CD14-positive monocyte (primary cell): ENCODE measurements at regions not wholly inside any gene's neighbourhood (a gene's known extent, or its start where the extent isn't known, plus 50 kb on each side); places are given as distances from the start of the nearest gene placed in this dataset.

ENCODE experiments used
- DNase-seq, 3 donors: peaks; one replicate each; pipeline ENCODE4 v3.0.0-alpha.2; 2011 to 2022
- H2AFZ ChIP-seq: 2 replicates; pipeline ENCODE4 v1.6.0; 2012; ENCODE audit warnings: mild to moderate bottlenecking, low read depth, low read length, inconsistent platforms; ENCODE audit not compliant: insufficient read depth, poor library complexity, severe bottlenecking
- H3K27ac ChIP-seq, 2 donors: 1 replicate in 1 of 2; 2 replicates in 1 of 2; pipeline ENCODE4 v1.5.1; 2012 to 2013; ENCODE audit warnings: low read length in 2 of 2, control low read depth in 1 of 2, inconsistent platforms in 1 of 2, low read depth in 1 of 2, mild to moderate bottlenecking in 1 of 2
- H3K27me3 ChIP-seq, 2 donors: one replicate each; pipeline versions ENCODE4 v1.6.0 to v1.6.1; 2011 to 2013; ENCODE audit warnings: low read length in 2 of 2; ENCODE audit not compliant: control insufficient read depth in 2 of 2, insufficient read depth in 2 of 2
- H3K36me3 ChIP-seq, 2 donors: replicated peaks in 1 of 2; 1 replicate in 1 of 2; 2 replicates in 1 of 2; pipeline versions ENCODE4 v1.5.1 to v1.6.1; 2012 to 2013; ENCODE audit warnings: low read length in 2 of 2, control low read depth in 1 of 2, inconsistent platforms in 1 of 2, mild to moderate bottlenecking in 1 of 2; ENCODE audit not compliant: insufficient read depth in 2 of 2, control insufficient read depth in 1 of 2
- H3K4me1 ChIP-seq, 2 donors: 1 replicate in 1 of 2; 2 replicates in 1 of 2; pipeline versions ENCODE4 v1.5.1 to v1.6.1; 2012 to 2013; ENCODE audit warnings: low read length in 2 of 2, control low read depth in 1 of 2, inconsistent platforms in 1 of 2, mild to moderate bottlenecking in 1 of 2, moderate library complexity in 1 of 2; ENCODE audit not compliant: insufficient read depth in 2 of 2, control insufficient read depth in 1 of 2
- H3K4me2 ChIP-seq: replicated peaks from 2 replicates; pipeline ENCODE3; 2012; ENCODE audit warnings: low read length, moderate library complexity, mild to moderate bottlenecking; ENCODE audit not compliant: poor library complexity, severe bottlenecking; ENCODE audit errors: extremely low read depth
- H3K4me3 ChIP-seq, 3 experiments: fragments of 200-600 bp in 1 of 3; sonication (generic) in 1 of 3; replicated peaks in 1 of 3; 1 replicate in 2 of 3; 2 replicates in 1 of 3; pipeline ENCODE4 v1.5.1; 2011 to 2013; ENCODE audit warnings: low read length in 3 of 3, mild to moderate bottlenecking in 3 of 3, control low read depth in 2 of 3, low read depth in 2 of 3, inconsistent platforms in 1 of 3, moderate library complexity in 1 of 3
- H3K79me2 ChIP-seq: 2 replicates; pipeline ENCODE4 v1.6.0; 2012; ENCODE audit warnings: mild to moderate bottlenecking, control low read depth, inconsistent platforms, low read length, moderate library complexity; ENCODE audit not compliant: insufficient read depth
- H3K9ac ChIP-seq: 2 replicates; pipeline ENCODE4 v1.6.0; 2017; ENCODE audit warnings: low read length, mild to moderate bottlenecking; ENCODE audit not compliant: insufficient read depth, poor library complexity, severe bottlenecking
- H3K9me3 ChIP-seq, 2 donors: replicated peaks in 1 of 2; 1 replicate in 1 of 2; 2 replicates in 1 of 2; pipeline versions ENCODE4 v1.5.1 to v1.6.1; 2012 to 2013; ENCODE audit warnings: low read length in 2 of 2, control low read depth in 1 of 2; ENCODE audit not compliant: control insufficient read depth in 1 of 2, insufficient read depth in 1 of 2
- H4K20me1 ChIP-seq: 2 replicates; pipeline ENCODE4 v1.6.0; 2012; ENCODE audit warnings: mild to moderate bottlenecking, low read length, control low read depth, moderate library complexity; ENCODE audit not compliant: insufficient read depth
- H3K27ac Mint-ChIP-seq, 7 donors: one replicate each; pipeline ENCODE4 v1.8.0; 2020; ENCODE audit warnings: mild to moderate bottlenecking in 7 of 7, mixed read lengths in 7 of 7, moderate library complexity in 6 of 7, inconsistent platforms in 2 of 7
- H3K27me3 Mint-ChIP-seq, 3 donors: one replicate each; pipeline ENCODE4 v1.8.0; 2021 to 2022; ENCODE audit warnings: low read depth in 3 of 3, mild to moderate bottlenecking in 3 of 3, mixed read lengths in 3 of 3, moderate library complexity in 3 of 3, inconsistent platforms in 1 of 3
- H3K36me3 Mint-ChIP-seq, 2 donors: one replicate each; pipeline ENCODE4 v1.8.0; 2020; ENCODE audit warnings: mixed read lengths in 2 of 2, inconsistent platforms in 1 of 2, mild to moderate bottlenecking in 1 of 2
- H3K4me1 Mint-ChIP-seq: one replicate; pipeline ENCODE4 v1.8.0; 2020; ENCODE audit warnings: mild to moderate bottlenecking, mixed read lengths
- H3K4me3 Mint-ChIP-seq, 2 donors: one replicate each; pipeline ENCODE4 v1.8.0; 2020; ENCODE audit warnings: mild to moderate bottlenecking in 2 of 2, mixed read lengths in 2 of 2, moderate library complexity in 1 of 2
- H3K9me3 Mint-ChIP-seq, 7 donors: one replicate each; pipeline ENCODE4 v1.8.0; 2020 to 2022; ENCODE audit warnings: mixed read lengths in 7 of 7, mild to moderate bottlenecking in 6 of 7, moderate library complexity in 6 of 7, inconsistent platforms in 2 of 7
- CTCF ChIP-seq: fragments of 200-600 bp; IDR thresholded peaks from one replicate; pipeline ENCODE4 v1.8.0; 2022; ENCODE audit warnings: antibody characterized with exemption, mild to moderate bottlenecking
- WGBS: methylation state at CpG from one replicate; pipeline ENCODE4 v1.1.5; 2013; ENCODE audit warnings: missing lambda C conversion rate; ENCODE audit not compliant: insufficient coverage; 5-methylcytosine and 5-hydroxymethylcytosine counted together
- intact Hi-C, 2 donors: fragments of 100-400 bp; cut with micrococcal nuclease; formaldehyde crosslinking; loops; one replicate each; pipeline versions ENCODE4 v1.15.0 to v1.15.1; 2023

DNA sequence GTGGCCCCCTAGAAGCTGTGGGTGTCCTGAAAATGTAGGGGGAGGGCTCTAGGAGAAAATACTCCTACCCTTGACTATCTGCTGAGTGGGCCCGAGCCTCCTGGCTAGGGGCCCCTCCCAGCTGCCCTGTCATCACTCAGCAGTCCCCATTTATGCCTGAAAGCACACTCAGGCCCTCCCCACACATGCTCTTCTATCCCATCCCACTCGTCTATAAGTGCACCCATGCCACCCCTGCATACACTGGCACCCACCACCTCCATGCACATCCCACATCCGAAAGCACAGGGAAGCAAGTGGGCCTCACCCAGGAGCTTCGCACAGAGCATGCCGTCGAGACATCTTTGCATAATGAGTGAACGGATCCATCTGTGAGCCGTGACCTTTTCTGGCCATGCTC is 80.4 kb upstream of the POU3F1 start:
- no peaks in the 10 kb centered on the region for H3K36me3 Mint-ChIP-seq
- no peaks in the 10 kb centered on the region for H3K9me3 ChIP-seq
- H3K79me2 ChIP-seq: no peaks in the 10 kb centered on the region
- no peak overlapping the region for H3K4me3 Mint-ChIP-seq
- no peak overlapping the region for H3K4me3 ChIP-seq
- DNase-seq: no peak
- no peaks in the 10 kb centered on the region for H3K36me3 ChIP-seq
- no peak overlapping the region for H2AFZ ChIP-seq
- no peak overlapping the region for H3K9ac ChIP-seq
- intact Hi-C loops: no loop called here
- no peak overlapping the region for H3K27ac Mint-ChIP-seq
- H3K4me1 Mint-ChIP-seq: no peaks in the 10 kb centered on the region
- no peaks in the 10 kb centered on the region for H4K20me1 ChIP-seq
- WGBS: 93% methylated on average over 8 of the region's 8 CpGs
- no peak for TF ChIP-seq CTCF
- H3K9me3 Mint-ChIP-seq: peaks cover 0 to 2% (median 0%) of the 10 kb centered on the region in 7 donors
- peaks cover 0 to 4% of the 10 kb centered on the region in 2 donors for H3K27me3 ChIP-seq
- no peaks in the 10 kb centered on the region for H3K4me1 ChIP-seq
- peaks cover 8 to 9% (median 8%) of the 10 kb centered on the region in 3 donors for H3K27me3 Mint-ChIP-seq
- H3K27ac ChIP-seq: no peak overlapping the region
- no peak overlapping the region for H3K4me2 ChIP-seq

DNA sequence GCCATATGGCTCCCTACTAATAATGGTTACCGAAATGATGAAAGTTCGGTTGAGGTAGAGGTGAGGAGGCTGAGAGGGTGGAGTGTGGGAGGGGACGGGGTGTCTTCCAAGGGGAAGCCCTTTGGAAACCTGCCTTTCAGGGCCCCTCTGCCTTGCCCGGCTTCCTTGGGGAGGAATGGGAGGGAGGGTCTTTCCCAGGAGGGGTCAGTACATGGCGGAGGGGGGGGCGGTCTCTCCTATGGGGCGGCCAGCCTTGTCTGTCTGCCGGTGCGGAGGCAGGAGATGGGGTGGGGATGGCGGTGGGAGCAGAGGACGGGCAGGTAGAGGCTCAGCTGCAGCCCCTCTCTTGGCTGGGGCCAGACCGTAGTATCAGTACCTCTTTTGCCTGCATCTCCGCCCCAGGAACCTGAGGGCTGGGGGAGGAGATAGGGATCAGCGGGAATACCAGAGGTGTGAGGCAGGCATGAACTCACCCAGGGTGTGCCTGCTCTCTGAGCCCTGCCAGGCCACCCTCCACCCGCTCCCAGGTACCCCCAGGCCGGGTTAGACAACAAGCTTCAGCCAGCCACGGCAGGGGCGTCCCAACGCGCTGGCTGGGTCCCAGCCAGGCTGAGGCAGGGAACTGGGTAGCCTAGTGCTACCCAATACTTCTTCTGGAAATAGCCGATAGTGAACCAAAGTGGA is 79.4 kb upstream of the POU3F1 start:
- no peak overlapping the region for H2AFZ ChIP-seq
- no peak for DNase-seq
- peaks cover 7% of the 10 kb centered on the region for H3K4me1 Mint-ChIP-seq

More for the DNA sequence above, 79.4 kb upstream of the POU3F1 start:
- H3K4me2 ChIP-seq: no peak overlapping the region
- no peaks in the 10 kb centered on the region for H3K27me3 ChIP-seq
- H3K36me3 ChIP-seq: no peaks in the 10 kb centered on the region
- no peak overlapping the region for H3K27ac ChIP-seq
- Mint-ChIP-seq H3K27ac (no peak overlapping the region), H3K27me3 (peaks cover 4 to 6% (median 5%) of the 10 kb centered on the region in 3 donors), H3K4me3 (no peak overlapping the region), H3K9me3 (peaks cover 0 to 2% (median 0%) of the 10 kb centered on the region in 7 donors), H3K36me3 (no peaks in the 10 kb centered on the region)
- H3K9me3 ChIP-seq: no peaks in the 10 kb centered on the region
- 90% methylated on average over 14 of the region's 21 CpGs for WGBS
- H3K4me3 ChIP-seq: no peak overlapping the region
- no peak overlapping the region for H3K9ac ChIP-seq
- no peaks in the 10 kb centered on the region for H4K20me1 ChIP-seq
- TF ChIP-seq CTCF: no peak
- no peaks in the 10 kb centered on the region for H3K79me2 ChIP-seq
- intact Hi-C loops: no loop called here
- no peaks in the 10 kb centered on the region for H3K4me1 ChIP-seq
